Skeletal muscle satellite cell (primary cell): ENCODE measurements at regions not wholly inside any gene's neighbourhood (a gene's known extent, or its start where the extent isn't known, plus 50 kb on each side); places are given as distances from the start of the nearest gene placed in this dataset.
"Not testable (repeated sequence)": the region's sequence is repeated elsewhere in the genome, so short reads cannot be mapped to it uniquely, and the experiment has no call there.

Source experiments
- H3K27me3 ChIP-seq: 2 replicates; pipeline ENCODE4 v1.7.0; 2013; ENCODE audit warnings: low read length; ENCODE audit not compliant: control insufficient read depth, insufficient read depth
- H3K36me3 ChIP-seq: 2 replicates; pipeline ENCODE4 v1.7.0; 2013; ENCODE audit warnings: mild to moderate bottlenecking, control low read depth, low read length; ENCODE audit not compliant: insufficient read depth
- H3K4me1 ChIP-seq: 2 replicates; pipeline ENCODE4 v1.7.0; 2013; ENCODE audit warnings: low read length; ENCODE audit not compliant: control insufficient read depth, insufficient read depth
- H3K4me2 ChIP-seq: 2 replicates; pipeline ENCODE4 v1.7.0; 2013; ENCODE audit warnings: mild to moderate bottlenecking, low read length
- H3K4me3 ChIP-seq: 2 replicates; pipeline ENCODE4 v1.7.0; 2013; ENCODE audit warnings: low read length
- H3K9ac ChIP-seq: 2 replicates; pipeline ENCODE4 v1.7.0; 2013; ENCODE audit warnings: mild to moderate bottlenecking, low read depth, low read length, moderate library complexity
- H3K9me3 ChIP-seq: replicated peaks from 2 replicates; pipeline ENCODE4 v1.7.0; 2013; ENCODE audit warnings: mild to moderate bottlenecking, control low read depth, low read length

- not testable (repeated sequence) for H3K9ac ChIP-seq, H3K9me3 ChIP-seq, H3K4me1 ChIP-seq, H3K4me3 ChIP-seq, H3K36me3 ChIP-seq, H3K27me3 ChIP-seq, H3K4me2 ChIP-seq
Measured at GRCh38 chr2:111273007-111273406, 152.3 kb downstream of the BCL2L11 start.

- not testable (repeated sequence) for H3K4me2 ChIP-seq, H3K27me3 ChIP-seq, H3K4me3 ChIP-seq, H3K4me1 ChIP-seq, H3K36me3 ChIP-seq, H3K9ac ChIP-seq, H3K9me3 ChIP-seq
Measured at GRCh38 chr2:111275047-111275853, 154.5 kb downstream of the BCL2L11 start.

DNA sequence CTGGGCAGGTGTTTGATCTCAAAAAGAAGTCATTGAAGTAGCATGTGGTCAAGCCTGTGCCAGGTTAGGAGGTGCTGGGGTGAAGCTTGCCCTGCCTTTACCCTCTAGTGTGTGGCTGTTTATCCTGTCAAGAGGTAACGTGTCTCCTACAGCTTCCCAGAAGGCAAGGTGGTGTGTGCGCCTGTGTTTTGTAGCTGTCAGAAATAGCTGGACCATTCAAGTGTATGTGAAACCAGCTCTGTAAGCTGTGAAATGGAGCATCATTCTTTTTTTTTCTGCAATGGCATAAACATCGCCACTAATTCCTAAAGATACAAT lies 155.1 kb downstream of the BCL2L11 start:
- not testable (repeated sequence) for H3K36me3 ChIP-seq, H3K4me2 ChIP-seq, H3K9ac ChIP-seq, H3K9me3 ChIP-seq, H3K27me3 ChIP-seq, H3K4me3 ChIP-seq, H3K4me1 ChIP-seq

DNA sequence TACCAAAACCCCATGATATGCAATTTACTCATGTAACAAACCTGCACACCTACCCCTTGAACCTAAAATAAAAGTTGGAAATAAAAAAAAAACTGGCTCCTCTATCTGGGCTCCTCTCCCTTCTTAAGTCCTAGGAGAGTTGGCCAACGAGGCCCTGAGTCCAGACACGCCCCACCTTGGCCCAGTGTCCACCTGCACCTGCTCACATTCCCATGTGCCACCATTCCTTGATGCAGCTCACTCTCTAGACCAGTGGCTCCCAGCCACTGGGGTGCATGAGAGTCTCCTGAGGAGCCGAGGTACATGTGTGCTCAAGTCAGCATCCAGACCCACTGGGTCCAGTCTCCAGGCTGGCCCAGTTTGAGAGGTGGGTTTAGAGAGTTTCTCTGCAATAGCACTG lies 157.4 kb downstream of the BCL2L11 start:
- H3K27me3 ChIP-seq, H3K4me3 ChIP-seq, H3K4me2 ChIP-seq, H3K4me1 ChIP-seq, H3K9ac ChIP-seq, H3K9me3 ChIP-seq, H3K36me3 ChIP-seq: not testable (repeated sequence)

DNA sequence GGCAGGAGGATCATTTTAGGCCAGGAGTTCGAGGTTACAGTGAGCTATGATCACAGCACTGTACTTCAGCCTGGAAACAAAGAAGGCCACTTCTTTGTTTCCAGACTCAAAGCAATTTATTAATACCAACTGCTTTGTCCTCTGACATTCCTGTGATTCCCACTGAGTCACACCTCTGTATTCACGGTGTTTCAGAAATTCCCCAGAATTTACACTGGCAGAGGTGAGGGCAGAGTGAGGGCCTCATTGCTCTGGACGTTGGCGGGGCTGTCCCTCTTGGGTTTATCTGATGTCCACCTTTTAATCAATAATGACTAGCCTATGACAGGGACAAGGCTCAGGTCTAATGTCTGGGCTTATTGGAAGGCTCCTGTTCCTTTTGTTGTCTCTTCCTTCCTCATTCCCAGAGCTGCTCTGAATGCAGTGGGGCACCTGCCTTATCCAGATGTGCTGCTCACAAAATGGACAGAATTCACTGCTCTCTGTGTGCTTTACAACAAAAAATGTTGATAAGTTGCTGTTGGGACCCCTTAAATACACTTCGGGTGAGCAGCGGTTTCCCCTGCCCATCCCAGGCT lies 160.1 kb downstream of the BCL2L11 start:
- not testable (repeated sequence) for H3K36me3 ChIP-seq, H3K4me1 ChIP-seq, H3K9ac ChIP-seq, H3K27me3 ChIP-seq, H3K9me3 ChIP-seq, H3K4me2 ChIP-seq, H3K4me3 ChIP-seq

DNA sequence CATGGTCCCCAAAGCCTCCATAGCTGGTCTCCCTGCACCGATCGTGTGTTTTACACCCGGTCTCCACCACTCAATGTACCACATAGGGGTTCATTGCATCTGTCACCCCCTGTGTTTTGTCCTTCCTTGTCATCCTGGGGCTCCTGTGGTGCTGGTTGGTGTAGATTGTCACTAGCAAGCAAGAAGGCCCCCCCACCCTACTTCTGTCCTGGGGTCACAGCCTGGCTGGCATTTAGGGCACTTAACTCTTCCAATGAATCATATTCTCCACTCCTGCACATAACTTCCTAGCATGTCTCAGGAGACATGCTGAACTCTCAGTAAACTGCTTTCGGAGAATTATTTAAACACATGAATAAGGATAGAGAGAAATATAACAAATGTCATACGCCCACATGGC lies 161.4 kb downstream of the BCL2L11 start:
- H3K27me3 ChIP-seq, H3K9ac ChIP-seq, H3K9me3 ChIP-seq, H3K4me1 ChIP-seq, H3K4me3 ChIP-seq, H3K36me3 ChIP-seq, H3K4me2 ChIP-seq: not testable (repeated sequence)

DNA sequence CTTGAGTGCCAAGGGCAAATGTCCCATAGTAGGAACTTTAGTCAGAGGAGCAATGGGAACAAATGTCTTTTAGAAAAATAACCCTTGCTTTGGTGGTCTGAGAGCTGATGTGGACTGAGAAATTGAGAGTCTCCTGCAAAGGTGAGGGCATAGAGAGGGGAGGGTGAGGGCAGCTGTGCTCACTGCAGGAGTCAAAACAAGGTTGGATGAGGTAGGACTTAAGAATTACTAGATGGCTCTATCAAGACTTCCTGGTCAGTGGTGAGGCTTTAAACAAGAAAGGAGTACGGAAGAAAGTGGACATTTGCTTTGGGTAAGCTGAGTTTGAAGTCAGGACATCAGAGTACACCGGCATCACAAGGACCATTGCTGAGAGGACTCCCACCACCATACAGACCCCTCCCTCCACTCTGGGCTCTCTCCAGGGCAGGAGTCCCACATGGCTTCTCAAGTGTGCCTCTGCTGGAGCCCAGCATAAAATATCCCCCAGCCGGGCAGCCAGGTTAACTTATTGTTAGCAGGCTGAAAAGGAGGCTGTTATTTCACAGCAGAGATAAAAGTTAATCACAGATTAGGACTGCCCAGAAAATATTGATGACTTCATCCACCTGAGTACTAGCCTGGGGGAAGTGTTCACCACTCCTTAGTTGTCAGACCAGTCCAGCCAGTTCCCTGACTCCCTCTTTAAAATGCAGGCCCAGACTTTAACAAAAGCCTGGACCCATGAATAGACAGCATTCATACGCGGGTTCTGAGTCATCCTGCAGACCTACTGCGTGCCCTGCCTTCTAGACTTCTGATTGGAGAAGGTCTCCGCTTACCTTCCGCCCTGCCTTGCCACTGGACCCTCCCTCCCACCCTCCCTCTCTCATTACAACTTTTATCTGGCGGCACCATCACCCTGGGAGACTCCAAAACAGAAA lies 167.2 kb downstream of the BCL2L11 start:
- not testable (repeated sequence) for H3K4me2 ChIP-seq, H3K9me3 ChIP-seq, H3K4me3 ChIP-seq, H3K9ac ChIP-seq, H3K27me3 ChIP-seq, H3K36me3 ChIP-seq, H3K4me1 ChIP-seq

GRCh38 chr2:111290370-111290769 lies 169.7 kb downstream of the BCL2L11 start:
- H3K4me3 ChIP-seq, H3K4me1 ChIP-seq, H3K36me3 ChIP-seq, H3K9me3 ChIP-seq, H3K9ac ChIP-seq, H3K27me3 ChIP-seq, H3K4me2 ChIP-seq: not testable (repeated sequence)

DNA sequence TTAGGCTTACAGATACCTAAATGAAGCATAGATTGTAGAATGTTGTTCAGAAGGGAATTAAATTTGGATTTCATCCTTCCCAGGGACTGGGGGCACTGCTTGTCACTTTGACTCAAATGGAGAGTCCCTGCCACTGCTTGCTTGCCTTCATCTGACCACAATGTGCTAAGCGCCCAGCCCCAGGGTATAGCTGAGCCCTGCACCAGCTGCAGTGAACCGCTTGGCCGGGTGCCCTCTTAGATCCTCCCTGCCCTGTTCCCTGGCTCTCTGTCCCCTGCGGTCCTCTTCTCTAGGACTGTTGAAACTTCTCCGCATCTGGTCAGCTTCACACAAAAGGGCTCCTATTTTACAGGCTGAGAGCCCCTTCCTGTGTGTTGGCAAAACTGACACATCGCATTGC lies 170.9 kb downstream of the BCL2L11 start:
- not testable (repeated sequence) for H3K4me2 ChIP-seq, H3K9me3 ChIP-seq, H3K27me3 ChIP-seq, H3K9ac ChIP-seq, H3K36me3 ChIP-seq, H3K4me1 ChIP-seq, H3K4me3 ChIP-seq

- not testable (repeated sequence) for H3K4me1 ChIP-seq, H3K9me3 ChIP-seq, H3K9ac ChIP-seq, H3K4me3 ChIP-seq, H3K36me3 ChIP-seq, H3K4me2 ChIP-seq, H3K27me3 ChIP-seq
Measured at GRCh38 chr2:111292232-111292968, 171.7 kb downstream of the BCL2L11 start.

DNA sequence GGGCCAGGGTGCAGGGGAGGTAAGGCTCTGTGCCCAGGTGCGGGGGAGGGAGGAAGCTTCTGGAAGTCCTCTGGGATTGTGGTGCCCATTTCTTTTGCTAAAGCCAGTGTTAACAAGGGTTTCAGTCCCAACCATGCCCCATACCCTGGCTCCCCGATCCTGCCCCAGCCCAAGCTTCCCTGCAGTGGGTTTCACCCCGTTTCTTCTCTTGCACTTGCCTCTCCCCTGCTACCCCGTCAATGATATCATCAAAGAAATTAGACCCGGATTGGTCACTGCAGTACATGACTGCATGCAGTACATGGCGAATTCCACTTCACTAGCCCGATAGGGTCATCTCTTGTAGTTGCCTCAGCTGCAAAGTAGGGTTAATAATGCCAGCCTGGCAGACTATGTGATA lies 174.0 kb downstream of the BCL2L11 start:
- H3K36me3 ChIP-seq, H3K9me3 ChIP-seq, H3K27me3 ChIP-seq, H3K4me1 ChIP-seq, H3K9ac ChIP-seq, H3K4me2 ChIP-seq, H3K4me3 ChIP-seq: not testable (repeated sequence)
